Lower lobe of right lung (tissue), 2 donors: ENCODE measurements at regions not wholly inside any gene's neighbourhood (a gene's known extent, or its start where the extent isn't known, plus 50 kb on each side); places are given as distances from the start of the nearest gene placed in this dataset.

Experiments used
- ATAC-seq, 2 donors: fragments of 200-7000 bp; cut with Tn5 transposase; one replicate each; pipeline ENCODE4 v1.9.1; 2020 to 2022; ENCODE audit warnings: mild to moderate bottlenecking in 2 of 2, moderate library complexity in 2 of 2
- DNase-seq: peaks from one replicate; pipeline ENCODE4 v3.0.0-alpha.2; 2020
- H3K27ac ChIP-seq: fragments of 200-600 bp; one replicate; pipeline ENCODE4 v1.8.0; 2022
- H3K27me3 ChIP-seq: fragments of 200-600 bp; one replicate; pipeline ENCODE4 v1.8.0; 2022; ENCODE audit warnings: low read depth
- H3K36me3 ChIP-seq: fragments of 200-600 bp; one replicate; pipeline ENCODE4 v1.8.0; 2022; ENCODE audit warnings: mild to moderate bottlenecking
- H3K4me1 ChIP-seq: fragments of 200-600 bp; one replicate; pipeline ENCODE4 v1.8.0; 2022
- H3K4me3 ChIP-seq: fragments of 200-600 bp; one replicate; pipeline ENCODE4 v1.8.0; 2022; ENCODE audit warnings: mild to moderate bottlenecking
- H3K9me3 ChIP-seq: fragments of 200-600 bp; one replicate; pipeline ENCODE4 v1.8.0; 2022
- CTCF ChIP-seq: fragments of 200-600 bp; IDR thresholded peaks from one replicate; pipeline ENCODE4 v1.8.0; 2022; ENCODE audit warnings: antibody characterized with exemption, mild to moderate bottlenecking
- intact Hi-C: fragments of 100-400 bp; cut with DNase I; formaldehyde crosslinking; loops from one replicate; pipeline ENCODE4 v1.11.0; 2022
- donor health status: DM: no; HTN: yes; CAD: no; lungs with severe emphysema.

- H3K4me1 ChIP-seq: no peaks in the 10 kb centered on the region
- no peak for DNase-seq
- TF ChIP-seq CTCF: no peak
- no peaks in the 10 kb centered on the region for H3K36me3 ChIP-seq
- no peaks in the 10 kb centered on the region for H3K27me3 ChIP-seq
- no peaks in the 10 kb centered on the region for H3K9me3 ChIP-seq
- intact Hi-C loops: no loop called here
- no peak for ATAC-seq
- no peak overlapping the region for H3K27ac ChIP-seq
- no peak overlapping the region for H3K4me3 ChIP-seq
Measured at GRCh38 chr7:106788637-106789036, 76.4 kb upstream of the PIK3CG start.

GRCh38 chr7:106791526-106791925 is 73.6 kb upstream of the PIK3CG start:
- no peak for ATAC-seq
- no peaks in the 10 kb centered on the region for H3K4me1 ChIP-seq
- DNase-seq: no peak
- H3K9me3 ChIP-seq: no peaks in the 10 kb centered on the region
- H3K4me3 ChIP-seq: no peak overlapping the region
- intact Hi-C loops: loop anchor here (5.0 kb wide), 1 partner anchor 361 kb away; no protein-coding TSS in a partner anchor
- no peak overlapping the region for H3K27ac ChIP-seq
- no peaks in the 10 kb centered on the region for H3K36me3 ChIP-seq
- no peak for TF ChIP-seq CTCF
- H3K27me3 ChIP-seq: no peaks in the 10 kb centered on the region

- no peak for DNase-seq
- Histone ChIP-seq H3K36me3 (no peaks in the 10 kb centered on the region), H3K4me3 (no peak overlapping the region), H3K9me3 (no peaks in the 10 kb centered on the region), H3K27ac (no peak overlapping the region), H3K27me3 (no peaks in the 10 kb centered on the region), H3K4me1 (no peaks in the 10 kb centered on the region)
- no peak for TF ChIP-seq CTCF
- no peak for ATAC-seq
- intact Hi-C loops: loop anchor here (5.0 kb wide), 1 partner anchor 360 kb away; no protein-coding TSS in a partner anchor
Measured at GRCh38 chr7:106792233-106792926, 72.7 kb upstream of the PIK3CG start.

GRCh38 chr7:106793015-106793975 is 71.8 kb upstream of the PIK3CG start:
- DNase-seq (no peak), ATAC-seq (no peak)
- Histone ChIP-seq H3K27me3 (no peaks in the 10 kb centered on the region), H3K4me1 (no peaks in the 10 kb centered on the region), H3K9me3 (no peaks in the 10 kb centered on the region), H3K36me3 (no peaks in the 10 kb centered on the region), H3K27ac (no peak overlapping the region), H3K4me3 (no peak overlapping the region)
- peak; percentile 64 for TF ChIP-seq CTCF
- intact Hi-C loops: loop anchor here (5.0 kb wide), 1 partner anchor 359 kb away; no protein-coding TSS in a partner anchor

- intact Hi-C loops: loop anchor here (5.0 kb wide), 1 partner anchor 358 kb away; no protein-coding TSS in a partner anchor
- Histone ChIP-seq H3K36me3 (no peaks in the 10 kb centered on the region), H3K9me3 (no peaks in the 10 kb centered on the region), H3K4me1 (no peaks in the 10 kb centered on the region), H3K27ac (no peak overlapping the region), H3K4me3 (no peak overlapping the region), H3K27me3 (no peaks in the 10 kb centered on the region)
- ATAC-seq (no peak), DNase-seq (no peak)
- TF ChIP-seq CTCF: no peak
Measured at GRCh38 chr7:106794276-106795083, 70.6 kb upstream of the PIK3CG start.
